ENCODE measurements at regions not wholly inside any gene's neighbourhood (a gene's known extent, or its start where the extent isn't known, plus 50 kb on each side); places are given as distances from the start of the nearest gene placed in this dataset.

GRCh38 chr13:40159736-40160135 lies 504.3 kb downstream of the COG6 start:
- no peak overlapping the region for H3K23ac ChIP-seq (ENCODE audit: low read length in 2 of 2)
- H3K14ac ChIP-seq (ENCODE audit: low read length in 2 of 2) = no peak overlapping the region
- H3K9ac ChIP-seq (ENCODE audit: low read length) = no peak overlapping the region
- no peak overlapping the region for H3K27ac ChIP-seq (ENCODE audit: low read length, poor library complexity, severe bottlenecking)
- peaks cover 18% of the 10 kb centered on the region for H3K4me1 ChIP-seq (ENCODE audit: control insufficient read depth, insufficient read depth, low read depth, low read length)
- no peak overlapping the region for H2BK5ac ChIP-seq (ENCODE audit: low read depth, low read length, poor library complexity, severe bottlenecking)
- peak overlapping the region; percentile 72 for H2AK5ac ChIP-seq (ENCODE audit: low read length, severe bottlenecking)
- no peak overlapping the region for H2BK120ac ChIP-seq (ENCODE audit: low read depth, low read length)
- no peak overlapping the region for H2AFZ ChIP-seq (ENCODE audit: low read depth, low read length)
- no peak overlapping the region for H3K4ac ChIP-seq (ENCODE audit: low read depth in 1 of 2, low read length in 2 of 2)
- H3K27me3 ChIP-seq (ENCODE audit: control insufficient read depth in 1 of 2, insufficient read depth in 1 of 2, low read length in 2 of 2) = no peaks in the 10 kb centered on the region
- H4K91ac ChIP-seq (ENCODE audit: low read length) = no peak overlapping the region
- H3K79me1 ChIP-seq (replicated peaks; ENCODE audit: low read length, poor library complexity, severe bottlenecking) = no peaks in the 10 kb centered on the region
- H3K9me3 ChIP-seq (ENCODE audit: control insufficient read depth, low read length) = no peaks in the 10 kb centered on the region
- H3K36me3 ChIP-seq (ENCODE audit: control insufficient read depth in 1 of 2, insufficient read depth in 2 of 2, low read depth in 1 of 2, low read length in 2 of 2) = no peaks in the 10 kb centered on the region
- no peak overlapping the region for H3K4me3 ChIP-seq (ENCODE audit: insufficient read depth in 1 of 2, low read depth in 1 of 2, low read length in 2 of 2)
- H3K18ac ChIP-seq (ENCODE audit: low read depth in 1 of 2, low read length in 2 of 2) = no peak overlapping the region
- no peak for DNase-seq
- H2BK15ac ChIP-seq (ENCODE audit: low read depth, poor library complexity, severe bottlenecking) = no peak overlapping the region
- 91% methylated on average over 4 of the region's 4 CpGs for WGBS
- peak overlapping the region; percentile 6 to 12 for H2BK12ac ChIP-seq (ENCODE audit: low read length in 2 of 2)
- H4K8ac ChIP-seq (ENCODE audit: low read length) = no peak overlapping the region
- H3K4me2 ChIP-seq (ENCODE audit: low read length, poor library complexity, severe bottlenecking) = no peak overlapping the region

DNA sequence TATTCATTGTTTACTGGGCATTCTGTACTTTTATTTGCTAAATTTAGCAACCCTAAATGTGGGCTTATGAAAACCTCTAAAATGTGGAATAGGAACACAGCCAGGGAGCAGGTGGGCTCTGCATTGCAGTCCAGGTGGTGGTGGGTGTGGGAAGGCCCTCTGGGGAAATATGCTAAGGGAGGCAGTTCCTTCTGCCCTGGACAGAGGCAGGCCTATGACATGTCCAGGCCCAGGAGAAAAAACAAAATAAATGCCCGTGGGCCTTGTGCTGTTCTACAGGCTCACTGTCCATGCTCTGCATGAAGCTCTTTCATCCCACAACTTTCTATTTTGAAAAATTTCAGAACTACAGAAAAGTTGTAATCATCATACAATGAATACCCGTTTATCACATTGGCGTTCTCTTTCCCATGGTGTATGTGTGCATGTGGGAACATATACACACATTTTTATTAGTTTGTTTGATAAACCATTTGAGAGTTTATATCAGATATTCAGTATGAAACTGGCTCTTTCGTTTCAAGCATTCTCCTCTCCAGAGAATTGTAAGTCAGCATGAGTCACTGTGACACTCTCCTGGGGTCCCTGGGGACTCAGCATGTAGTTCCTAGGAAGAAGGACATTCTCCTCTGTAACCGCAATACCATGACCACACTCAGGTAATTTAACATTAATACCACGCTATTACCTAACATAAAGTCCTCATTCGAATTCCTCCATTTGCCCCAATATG lies 505.3 kb downstream of the COG6 start:
- 74% methylated on average over 5 of the region's 7 CpGs for WGBS
- Histone ChIP-seq H3K9ac (ENCODE audit: low read length) (no peak overlapping the region), H2AK5ac (ENCODE audit: low read length, severe bottlenecking) (no peak overlapping the region), H2BK120ac (ENCODE audit: low read depth, low read length) (no peak overlapping the region), H2AFZ (ENCODE audit: low read depth, low read length) (no peak overlapping the region), H3K9me3 (ENCODE audit: control insufficient read depth, low read length) (no peaks in the 10 kb centered on the region), H3K4me1 (ENCODE audit: control insufficient read depth, insufficient read depth, low read depth, low read length) (peaks cover 18% of the 10 kb centered on the region), H3K36me3 (ENCODE audit: control insufficient read depth in 1 of 2, insufficient read depth in 2 of 2, low read depth in 1 of 2, low read length in 2 of 2) (no peaks in the 10 kb centered on the region), H3K4me2 (ENCODE audit: low read length, poor library complexity, severe bottlenecking) (no peak overlapping the region), H2BK12ac (ENCODE audit: low read length in 2 of 2) (peak overlapping the region in 1 of 2 experiments; percentile 13), H3K14ac (ENCODE audit: low read length in 2 of 2) (no peak overlapping the region), H3K27me3 (ENCODE audit: control insufficient read depth in 1 of 2, insufficient read depth in 1 of 2, low read length in 2 of 2) (no peaks in the 10 kb centered on the region), H3K4me3 (ENCODE audit: insufficient read depth in 1 of 2, low read depth in 1 of 2, low read length in 2 of 2) (no peak overlapping the region), H2BK15ac (ENCODE audit: low read depth, poor library complexity, severe bottlenecking) (no peak overlapping the region), H3K79me1 (replicated peaks; ENCODE audit: low read length, poor library complexity, severe bottlenecking) (no peaks in the 10 kb centered on the region), H4K8ac (ENCODE audit: low read length) (no peak overlapping the region), H2BK5ac (ENCODE audit: low read depth, low read length, poor library complexity, severe bottlenecking) (no peak overlapping the region), H3K4ac (ENCODE audit: low read depth in 1 of 2, low read length in 2 of 2) (no peak overlapping the region), H3K27ac (ENCODE audit: low read length, poor library complexity, severe bottlenecking) (no peak overlapping the region), H3K18ac (ENCODE audit: low read depth in 1 of 2, low read length in 2 of 2) (no peak overlapping the region), H4K91ac (ENCODE audit: low read length) (no peak overlapping the region), H3K23ac (ENCODE audit: low read length in 2 of 2) (no peak overlapping the region)
- DNase-seq = peak; percentile 31

DNA sequence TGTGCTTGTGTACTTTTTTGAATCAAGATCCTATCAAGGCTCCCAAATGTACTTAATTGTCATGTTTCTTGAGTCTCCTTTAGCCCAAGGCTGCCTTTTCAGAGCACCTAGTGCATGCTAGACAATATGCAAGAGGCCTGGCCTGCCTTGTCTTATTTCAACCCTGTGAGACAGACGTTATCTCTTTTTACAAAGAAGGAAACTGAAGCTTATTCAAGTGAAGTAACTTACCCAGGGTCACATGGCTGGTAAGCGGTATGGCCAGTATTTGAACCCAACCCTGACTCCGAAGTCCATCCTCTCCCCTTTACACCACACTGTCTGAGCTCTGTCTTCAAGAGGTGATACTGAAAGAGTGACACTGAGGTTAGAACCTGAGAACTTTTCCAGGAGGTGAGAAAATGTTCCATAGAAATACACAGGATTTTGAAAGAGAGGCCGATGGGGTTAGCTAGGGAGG lies 505.1 kb downstream of the FOXO1 start:
- WGBS = 95% methylated on average over 1 of the region's 4 CpGs

DNA sequence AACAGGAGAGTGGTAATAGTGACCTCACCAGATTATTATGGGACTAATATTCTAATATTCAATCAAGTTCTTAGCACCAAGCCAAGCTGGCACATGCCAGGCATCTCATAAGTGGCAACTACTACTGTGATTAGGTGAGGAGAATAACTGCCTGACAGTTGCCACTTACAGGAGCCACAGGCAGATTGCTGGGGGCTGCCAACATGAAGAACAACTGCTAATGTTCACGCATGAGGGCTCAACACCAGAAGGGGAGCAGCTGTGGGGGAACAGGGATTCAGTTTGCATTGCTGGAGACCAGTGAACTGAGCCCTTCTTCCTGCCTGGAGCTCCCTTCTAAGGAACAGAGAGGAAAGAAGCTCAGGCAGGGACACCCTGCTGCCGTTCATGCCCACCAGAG lies 504.5 kb downstream of the FOXO1 start:
- Histone ChIP-seq H3K4me1 (ENCODE audit: control insufficient read depth, insufficient read depth, low read depth, low read length) (peaks cover 18% of the 10 kb centered on the region), H3K9me3 (ENCODE audit: control insufficient read depth, low read length) (no peaks in the 10 kb centered on the region), H4K91ac (ENCODE audit: low read length) (no peak overlapping the region), H3K4me3 (ENCODE audit: insufficient read depth in 1 of 2, low read depth in 1 of 2, low read length in 2 of 2) (no peak overlapping the region), H2BK120ac (ENCODE audit: low read depth, low read length) (no peak overlapping the region), H3K27me3 (ENCODE audit: control insufficient read depth in 1 of 2, insufficient read depth in 1 of 2, low read length in 2 of 2) (no peaks in the 10 kb centered on the region), H2AFZ (ENCODE audit: low read depth, low read length) (no peak overlapping the region), H3K4ac (ENCODE audit: low read depth in 1 of 2, low read length in 2 of 2) (peak overlapping the region in 1 of 2 experiments; percentile 30), H3K14ac (ENCODE audit: low read length in 2 of 2) (no peak overlapping the region), H3K36me3 (ENCODE audit: control insufficient read depth in 1 of 2, insufficient read depth in 2 of 2, low read depth in 1 of 2, low read length in 2 of 2) (no peaks in the 10 kb centered on the region), H2BK12ac (ENCODE audit: low read length in 2 of 2) (peak overlapping the region in 1 of 2 experiments; percentile 55), H3K4me2 (ENCODE audit: low read length, poor library complexity, severe bottlenecking) (no peak overlapping the region), H2BK5ac (ENCODE audit: low read depth, low read length, poor library complexity, severe bottlenecking) (no peak overlapping the region), H3K27ac (ENCODE audit: low read length, poor library complexity, severe bottlenecking) (no peak overlapping the region), H4K8ac (ENCODE audit: low read length) (no peak overlapping the region), H3K9ac (ENCODE audit: low read length) (no peak overlapping the region), H2BK15ac (ENCODE audit: low read depth, poor library complexity, severe bottlenecking) (no peak overlapping the region), H3K18ac (ENCODE audit: low read depth in 1 of 2, low read length in 2 of 2) (no peak overlapping the region), H3K79me1 (replicated peaks; ENCODE audit: low read length, poor library complexity, severe bottlenecking) (no peaks in the 10 kb centered on the region), H2AK5ac (ENCODE audit: low read length, severe bottlenecking) (peak overlapping the region; percentile 17), H3K23ac (ENCODE audit: low read length in 2 of 2) (no peak overlapping the region)
- 90% methylated on average over 2 of the region's 2 CpGs for WGBS
- no peak for DNase-seq

More for the DNA sequence above, 505.1 kb downstream of the FOXO1 start:
- H3K4ac ChIP-seq (ENCODE audit: low read depth in 1 of 2, low read length in 2 of 2) = no peak overlapping the region
- H3K9ac ChIP-seq (ENCODE audit: low read length) = no peak overlapping the region
- no peak overlapping the region for H3K27ac ChIP-seq (ENCODE audit: low read length, poor library complexity, severe bottlenecking)
- no peaks in the 10 kb centered on the region for H3K9me3 ChIP-seq (ENCODE audit: control insufficient read depth, low read length)
- no peak overlapping the region for H4K8ac ChIP-seq (ENCODE audit: low read length)
- H2BK5ac ChIP-seq (ENCODE audit: low read depth, low read length, poor library complexity, severe bottlenecking) = no peak overlapping the region
- H3K14ac ChIP-seq (ENCODE audit: low read length in 2 of 2) = no peak overlapping the region
- no peak overlapping the region for H3K4me3 ChIP-seq (ENCODE audit: insufficient read depth in 1 of 2, low read depth in 1 of 2, low read length in 2 of 2)
- no peak overlapping the region for H4K91ac ChIP-seq (ENCODE audit: low read length)
- no peaks in the 10 kb centered on the region for H3K27me3 ChIP-seq (ENCODE audit: control insufficient read depth in 1 of 2, insufficient read depth in 1 of 2, low read length in 2 of 2)
- no peak overlapping the region for H2BK12ac ChIP-seq (ENCODE audit: low read length in 2 of 2)
- peaks cover 18% of the 10 kb centered on the region for H3K4me1 ChIP-seq (ENCODE audit: control insufficient read depth, insufficient read depth, low read depth, low read length)
- no peak overlapping the region for H2BK120ac ChIP-seq (ENCODE audit: low read depth, low read length)
- no peaks in the 10 kb centered on the region for H3K79me1 ChIP-seq (replicated peaks; ENCODE audit: low read length, poor library complexity, severe bottlenecking)
- no peaks in the 10 kb centered on the region for H3K36me3 ChIP-seq (ENCODE audit: control insufficient read depth in 1 of 2, insufficient read depth in 2 of 2, low read depth in 1 of 2, low read length in 2 of 2)
- H2BK15ac ChIP-seq (ENCODE audit: low read depth, poor library complexity, severe bottlenecking) = no peak overlapping the region
- no peak for DNase-seq
- H3K23ac ChIP-seq (ENCODE audit: low read length in 2 of 2) = no peak overlapping the region
- H2AK5ac ChIP-seq (ENCODE audit: low read length, severe bottlenecking) = no peak overlapping the region
- H3K4me2 ChIP-seq (ENCODE audit: low read length, poor library complexity, severe bottlenecking) = no peak overlapping the region
- no peak overlapping the region for H3K18ac ChIP-seq (ENCODE audit: low read depth in 1 of 2, low read length in 2 of 2)
- no peak overlapping the region for H2AFZ ChIP-seq (ENCODE audit: low read depth, low read length)
